Breast epithelium (tissue), 3 donors: ENCODE measurements at regions not wholly inside any gene's neighbourhood (a gene's known extent, or its start where the extent isn't known, plus 50 kb on each side); places are given as distances from the start of the nearest gene placed in this dataset.

Source experiments
- POLR2AphosphoS5 ChIP-seq, 3 donors: sonication (generic); formaldehyde crosslinking; IDR thresholded peaks; one replicate each; pipeline ENCODE4 v1.6.1; 2017; ENCODE audit warnings: antibody characterized with exemption in 3 of 3
- TF ChIP-seq, protein P1 (sequence below), 3 donors: fragments of 450-650 bp; IDR thresholded peaks; one replicate each; pipeline ENCODE4 v1.5.1; 2016 to 2017; ENCODE audit warnings: antibody characterized with exemption in 3 of 3, mild to moderate bottlenecking in 3 of 3, moderate library complexity in 3 of 3

DNA sequence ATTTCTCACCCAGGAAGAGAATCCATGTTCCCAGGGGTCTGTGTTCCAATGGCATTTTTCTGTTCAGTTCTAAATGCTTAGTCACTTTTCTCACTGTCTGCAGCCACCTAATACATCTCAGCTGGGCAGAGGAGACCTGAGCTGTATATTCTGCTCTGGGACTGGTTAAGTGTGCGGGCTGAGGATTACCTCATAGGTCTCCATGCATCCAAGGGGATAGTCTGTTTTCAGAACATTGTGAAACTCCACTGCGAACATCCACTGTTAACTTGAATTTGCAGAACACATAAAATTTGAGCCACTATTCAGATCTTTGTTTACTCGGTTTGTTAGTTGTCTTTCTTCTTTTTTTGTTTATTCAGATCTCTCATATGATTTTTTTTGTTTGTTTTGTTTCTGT is 947.1 kb downstream of the TFAP2A start:
- no peak for TF ChIP-seq POLR2AphosphoS5 (IDR thresholded peaks at IDR 0.05)
- TF ChIP-seq, protein P1, sequence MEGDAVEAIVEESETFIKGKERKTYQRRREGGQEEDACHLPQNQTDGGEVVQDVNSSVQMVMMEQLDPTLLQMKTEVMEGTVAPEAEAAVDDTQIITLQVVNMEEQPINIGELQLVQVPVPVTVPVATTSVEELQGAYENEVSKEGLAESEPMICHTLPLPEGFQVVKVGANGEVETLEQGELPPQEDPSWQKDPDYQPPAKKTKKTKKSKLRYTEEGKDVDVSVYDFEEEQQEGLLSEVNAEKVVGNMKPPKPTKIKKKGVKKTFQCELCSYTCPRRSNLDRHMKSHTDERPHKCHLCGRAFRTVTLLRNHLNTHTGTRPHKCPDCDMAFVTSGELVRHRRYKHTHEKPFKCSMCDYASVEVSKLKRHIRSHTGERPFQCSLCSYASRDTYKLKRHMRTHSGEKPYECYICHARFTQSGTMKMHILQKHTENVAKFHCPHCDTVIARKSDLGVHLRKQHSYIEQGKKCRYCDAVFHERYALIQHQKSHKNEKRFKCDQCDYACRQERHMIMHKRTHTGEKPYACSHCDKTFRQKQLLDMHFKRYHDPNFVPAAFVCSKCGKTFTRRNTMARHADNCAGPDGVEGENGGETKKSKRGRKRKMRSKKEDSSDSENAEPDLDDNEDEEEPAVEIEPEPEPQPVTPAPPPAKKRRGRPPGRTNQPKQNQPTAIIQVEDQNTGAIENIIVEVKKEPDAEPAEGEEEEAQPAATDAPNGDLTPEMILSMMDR (IDR thresholded peaks at IDR 0.05): no peak
